ENCODE measurements at regions not wholly inside any gene's neighbourhood (a gene's known extent, or its start where the extent isn't known, plus 50 kb on each side); places are given as distances from the start of the nearest gene placed in this dataset.
"Not testable (repeated sequence)": the region's sequence is repeated elsewhere in the genome, so short reads cannot be mapped to it uniquely, and the experiment has no call there.

DNA sequence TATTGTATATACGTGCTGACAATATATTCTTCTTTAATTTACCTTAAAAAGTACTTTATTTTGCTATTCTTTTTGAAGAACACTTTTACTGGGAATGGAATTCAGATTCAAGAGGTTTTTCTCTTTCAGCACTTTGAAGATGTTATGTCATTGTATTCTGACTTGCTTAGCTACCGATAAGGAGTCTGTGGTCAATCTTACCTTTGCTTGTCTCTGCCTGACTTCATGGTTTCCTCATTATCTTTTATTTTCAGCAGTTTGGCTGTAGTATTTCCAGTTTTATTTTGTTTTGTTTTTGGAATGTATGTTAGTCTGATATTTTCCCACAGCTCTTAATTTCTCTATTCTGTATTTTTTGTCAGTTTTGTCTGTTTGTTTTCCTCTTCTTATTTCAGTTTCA, 187.9 kb upstream of the SMIM30 start:
- Histone ChIP-seq H3K27me3 (replicated peaks; ENCODE audit: control insufficient read depth, insufficient read depth, low read length, poor library complexity, severe bottlenecking) (no peaks in the 10 kb centered on the region), H3K9me3 (ENCODE audit: control insufficient read depth, low read length) (no peaks in the 10 kb centered on the region), H3K27ac (ENCODE audit: insufficient read depth, low read length, poor library complexity, severe bottlenecking) (no peak overlapping the region), H3K36me3 (ENCODE audit: control insufficient read depth, insufficient read depth, low read length) (no peaks in the 10 kb centered on the region), H3K4me3 (ENCODE audit: insufficient read depth, low read depth, low read length, poor library complexity, severe bottlenecking) (no peak overlapping the region), H3K4me1 (ENCODE audit: control insufficient read depth, insufficient read depth, low read length, poor library complexity, severe bottlenecking) (no peaks in the 10 kb centered on the region)
- no peak for DNase-seq

GRCh38 chr7:113304104-113304503, 185.8 kb upstream of the SMIM30 start:
- no peak overlapping the region for H3K27ac ChIP-seq (ENCODE audit: insufficient read depth, low read length, poor library complexity, severe bottlenecking)
- DNase-seq, result no peak

GRCh38 chr7:113303388-113303787, 185.0 kb upstream of the SMIM30 start:
- not testable (repeated sequence) for DNase-seq; H3K36me3 ChIP-seq (ENCODE audit: control insufficient read depth, insufficient read depth, low read length); H3K9me3 ChIP-seq (ENCODE audit: control insufficient read depth, low read length); H3K27ac ChIP-seq (ENCODE audit: insufficient read depth, low read length, poor library complexity, severe bottlenecking); H3K27me3 ChIP-seq (replicated peaks; ENCODE audit: control insufficient read depth, insufficient read depth, low read length, poor library complexity, severe bottlenecking); H3K4me3 ChIP-seq (ENCODE audit: insufficient read depth, low read depth, low read length, poor library complexity, severe bottlenecking); H3K4me1 ChIP-seq (ENCODE audit: control insufficient read depth, insufficient read depth, low read length, poor library complexity, severe bottlenecking)

More at GRCh38 chr7:113304104-113304503, 185.8 kb upstream of the SMIM30 start:
- no peaks in the 10 kb centered on the region for H3K36me3 ChIP-seq (ENCODE audit: control insufficient read depth, insufficient read depth, low read length)
- no peaks in the 10 kb centered on the region for H3K27me3 ChIP-seq (replicated peaks; ENCODE audit: control insufficient read depth, insufficient read depth, low read length, poor library complexity, severe bottlenecking)
- H3K9me3 ChIP-seq (ENCODE audit: control insufficient read depth, low read length), result no peaks in the 10 kb centered on the region
- no peaks in the 10 kb centered on the region for H3K4me1 ChIP-seq (ENCODE audit: control insufficient read depth, insufficient read depth, low read length, poor library complexity, severe bottlenecking)
- no peak overlapping the region for H3K4me3 ChIP-seq (ENCODE audit: insufficient read depth, low read depth, low read length, poor library complexity, severe bottlenecking)

DNA sequence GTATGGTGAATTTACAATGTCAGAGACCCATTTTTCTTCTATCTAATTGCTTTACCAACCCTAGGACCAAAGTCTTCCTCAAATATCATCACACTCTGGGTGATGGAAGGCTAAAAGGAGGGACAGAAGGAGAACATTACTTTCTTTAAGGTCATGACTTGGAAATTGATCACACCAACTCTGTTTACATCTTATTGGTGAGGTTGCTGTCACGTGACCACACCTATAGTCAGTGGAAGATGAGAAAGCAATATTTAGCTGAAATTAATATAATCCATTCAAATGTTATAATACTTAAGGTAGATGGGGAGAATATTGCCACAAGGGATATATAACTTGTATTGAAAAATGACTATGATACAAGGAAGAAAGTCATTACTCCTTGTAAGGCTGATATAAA, 183.6 kb upstream of the SMIM30 start:
- H3K36me3 ChIP-seq (ENCODE audit: control insufficient read depth, insufficient read depth, low read length), result no peaks in the 10 kb centered on the region
- no peaks in the 10 kb centered on the region for H3K27me3 ChIP-seq (replicated peaks; ENCODE audit: control insufficient read depth, insufficient read depth, low read length, poor library complexity, severe bottlenecking)
- no peak overlapping the region for H3K4me3 ChIP-seq (ENCODE audit: insufficient read depth, low read depth, low read length, poor library complexity, severe bottlenecking)
- H3K4me1 ChIP-seq (ENCODE audit: control insufficient read depth, insufficient read depth, low read length, poor library complexity, severe bottlenecking), result no peaks in the 10 kb centered on the region
- no peak overlapping the region for H3K27ac ChIP-seq (ENCODE audit: insufficient read depth, low read length, poor library complexity, severe bottlenecking)
- DNase-seq, result no peak
- no peaks in the 10 kb centered on the region for H3K9me3 ChIP-seq (ENCODE audit: control insufficient read depth, low read length)

DNA sequence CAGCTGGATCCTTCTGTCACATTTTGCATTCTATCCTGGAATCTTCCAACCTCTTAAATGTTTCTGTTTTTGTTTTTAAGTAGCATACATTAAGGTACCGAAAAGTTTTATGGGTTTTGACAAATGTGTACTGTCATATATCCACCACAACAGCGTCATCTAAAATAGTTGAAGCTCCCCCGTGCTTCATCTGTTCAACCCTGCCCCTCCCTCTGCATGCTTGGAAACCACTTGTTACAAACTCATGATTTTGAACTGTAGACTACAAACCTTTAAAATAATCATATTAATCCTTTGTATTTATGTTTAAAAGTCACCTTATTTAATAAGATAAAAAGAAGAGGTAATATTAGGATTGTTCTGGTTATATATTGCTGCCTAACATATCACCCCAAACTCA, 182.8 kb upstream of the SMIM30 start:
- no peaks in the 10 kb centered on the region for H3K36me3 ChIP-seq (ENCODE audit: control insufficient read depth, insufficient read depth, low read length)

GRCh38 chr7:113299748-113300147, 181.4 kb upstream of the SMIM30 start:
- Histone ChIP-seq H3K4me1 (ENCODE audit: control insufficient read depth, insufficient read depth, low read length, poor library complexity, severe bottlenecking) (no peaks in the 10 kb centered on the region), H3K9me3 (ENCODE audit: control insufficient read depth, low read length) (no peaks in the 10 kb centered on the region), H3K27me3 (replicated peaks; ENCODE audit: control insufficient read depth, insufficient read depth, low read length, poor library complexity, severe bottlenecking) (no peaks in the 10 kb centered on the region), H3K36me3 (ENCODE audit: control insufficient read depth, insufficient read depth, low read length) (no peaks in the 10 kb centered on the region), H3K27ac (ENCODE audit: insufficient read depth, low read length, poor library complexity, severe bottlenecking) (no peak overlapping the region), H3K4me3 (ENCODE audit: insufficient read depth, low read depth, low read length, poor library complexity, severe bottlenecking) (no peak overlapping the region)
- no peak for DNase-seq

More for the DNA sequence above, 182.8 kb upstream of the SMIM30 start:
- Histone ChIP-seq H3K27me3 (replicated peaks; ENCODE audit: control insufficient read depth, insufficient read depth, low read length, poor library complexity, severe bottlenecking) (no peaks in the 10 kb centered on the region), H3K4me1 (ENCODE audit: control insufficient read depth, insufficient read depth, low read length, poor library complexity, severe bottlenecking) (no peaks in the 10 kb centered on the region), H3K4me3 (ENCODE audit: insufficient read depth, low read depth, low read length, poor library complexity, severe bottlenecking) (no peak overlapping the region), H3K9me3 (ENCODE audit: control insufficient read depth, low read length) (no peaks in the 10 kb centered on the region), H3K27ac (ENCODE audit: insufficient read depth, low read length, poor library complexity, severe bottlenecking) (no peak overlapping the region)
- DNase-seq, result no peak

- Histone ChIP-seq H3K4me1 (ENCODE audit: control insufficient read depth, insufficient read depth, low read length, poor library complexity, severe bottlenecking) (no peaks in the 10 kb centered on the region), H3K4me3 (ENCODE audit: insufficient read depth, low read depth, low read length, poor library complexity, severe bottlenecking) (no peak overlapping the region), H3K9me3 (ENCODE audit: control insufficient read depth, low read length) (no peaks in the 10 kb centered on the region), H3K27me3 (replicated peaks; ENCODE audit: control insufficient read depth, insufficient read depth, low read length, poor library complexity, severe bottlenecking) (no peaks in the 10 kb centered on the region), H3K36me3 (ENCODE audit: control insufficient read depth, insufficient read depth, low read length) (no peaks in the 10 kb centered on the region), H3K27ac (ENCODE audit: insufficient read depth, low read length, poor library complexity, severe bottlenecking) (no peak overlapping the region)
- no peak for DNase-seq
These were observed 180.1 kb upstream of the SMIM30 start for GRCh38 chr7:113298501-113298900.

DNA sequence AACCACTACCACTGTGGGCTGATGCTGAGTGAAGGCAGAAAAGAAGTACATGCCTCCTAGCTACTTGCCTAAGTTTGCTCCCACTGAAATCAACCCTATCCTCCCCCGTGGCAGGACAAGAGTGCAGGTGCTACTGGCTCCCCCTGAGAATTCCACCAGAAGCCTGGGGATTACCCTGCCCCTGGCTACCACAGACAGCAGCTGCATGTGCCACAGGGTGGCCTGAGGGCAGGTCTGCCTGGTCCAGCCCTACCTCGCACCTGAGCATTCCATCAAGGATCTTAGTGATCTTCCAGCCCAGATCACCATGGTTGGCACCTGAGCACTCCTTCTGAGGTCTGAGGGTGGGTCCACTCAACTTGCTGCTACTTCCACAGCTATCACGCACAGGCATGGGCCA, 176.4 kb upstream of the SMIM30 start:
- Histone ChIP-seq H3K4me3 (ENCODE audit: insufficient read depth, low read depth, low read length, poor library complexity, severe bottlenecking) (no peak overlapping the region), H3K27me3 (replicated peaks; ENCODE audit: control insufficient read depth, insufficient read depth, low read length, poor library complexity, severe bottlenecking) (no peaks in the 10 kb centered on the region), H3K4me1 (ENCODE audit: control insufficient read depth, insufficient read depth, low read length, poor library complexity, severe bottlenecking) (no peaks in the 10 kb centered on the region), H3K27ac (ENCODE audit: insufficient read depth, low read length, poor library complexity, severe bottlenecking) (no peak overlapping the region), H3K36me3 (ENCODE audit: control insufficient read depth, insufficient read depth, low read length) (no peaks in the 10 kb centered on the region), H3K9me3 (ENCODE audit: control insufficient read depth, low read length) (no peaks in the 10 kb centered on the region)
- DNase-seq, result no peak

- Histone ChIP-seq H3K4me1 (ENCODE audit: control insufficient read depth, insufficient read depth, low read length, poor library complexity, severe bottlenecking) (no peaks in the 10 kb centered on the region), H3K36me3 (ENCODE audit: control insufficient read depth, insufficient read depth, low read length) (no peaks in the 10 kb centered on the region), H3K9me3 (ENCODE audit: control insufficient read depth, low read length) (no peaks in the 10 kb centered on the region), H3K27ac (ENCODE audit: insufficient read depth, low read length, poor library complexity, severe bottlenecking) (no peak overlapping the region), H3K27me3 (replicated peaks; ENCODE audit: control insufficient read depth, insufficient read depth, low read length, poor library complexity, severe bottlenecking) (no peaks in the 10 kb centered on the region), H3K4me3 (ENCODE audit: insufficient read depth, low read depth, low read length, poor library complexity, severe bottlenecking) (no peak overlapping the region)
- DNase-seq, result no peak
These were observed 173.8 kb upstream of the SMIM30 start for GRCh38 chr7:113292105-113292504.

DNA sequence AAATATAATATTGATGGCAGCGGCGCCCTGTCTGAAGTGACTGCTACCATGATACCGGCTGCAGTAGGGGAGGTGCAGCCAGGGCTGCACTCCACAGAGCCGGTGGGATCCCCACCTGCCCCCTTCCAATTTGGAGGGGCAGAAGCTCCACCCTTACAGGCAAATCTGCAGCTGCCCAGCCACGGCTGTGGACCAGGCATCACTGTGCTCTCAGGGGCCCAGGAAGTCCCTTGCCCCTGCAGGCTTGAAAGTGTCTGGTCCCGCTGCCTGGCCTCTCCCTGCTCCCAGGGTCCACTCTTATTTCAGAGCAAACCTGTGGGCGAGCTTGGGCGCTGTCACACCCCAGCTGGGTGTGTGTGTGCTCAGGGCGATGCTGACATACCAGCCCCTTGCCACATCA, 172.7 kb upstream of the SMIM30 start:
- H3K4me1 ChIP-seq (ENCODE audit: control insufficient read depth, insufficient read depth, low read length, poor library complexity, severe bottlenecking), result no peaks in the 10 kb centered on the region
- no peaks in the 10 kb centered on the region for H3K9me3 ChIP-seq (ENCODE audit: control insufficient read depth, low read length)
- H3K27ac ChIP-seq (ENCODE audit: insufficient read depth, low read length, poor library complexity, severe bottlenecking), result no peak overlapping the region
- no peak overlapping the region for H3K4me3 ChIP-seq (ENCODE audit: insufficient read depth, low read depth, low read length, poor library complexity, severe bottlenecking)
- no peaks in the 10 kb centered on the region for H3K36me3 ChIP-seq (ENCODE audit: control insufficient read depth, insufficient read depth, low read length)
- no peaks in the 10 kb centered on the region for H3K27me3 ChIP-seq (replicated peaks; ENCODE audit: control insufficient read depth, insufficient read depth, low read length, poor library complexity, severe bottlenecking)
- DNase-seq, result no peak

All from effector memory CD4-positive, alpha-beta T cell (primary cell).